ENCODE measurements at regions not wholly inside any gene's neighbourhood (a gene's known extent, or its start where the extent isn't known, plus 50 kb on each side); places are given as distances from the start of the nearest gene placed in this dataset.
A peak's percentile ranks its signal among the peaks of the same experiment; 100 is the strongest.

- no peaks in the 10 kb centered on the region for H3K36me3 ChIP-seq (replicated peaks in 1 of 2; ENCODE audit: control insufficient read depth in 1 of 2, insufficient read depth in 2 of 2, low read length in 1 of 2)
- ChIA-PET POLR2A (no interaction called here), CTCF (no interaction called here)
- no peaks in the 10 kb centered on the region for H3K27me3 ChIP-seq (ENCODE audit: insufficient read depth)
- no peak overlapping the region for H2AFZ ChIP-seq (ENCODE audit: low read depth)
- no peak overlapping the region for H3K9ac ChIP-seq
- no peak for TF ChIP-seq PBX3 (IDR thresholded peaks at IDR 0.05)
- no peak for TF ChIP-seq TCF12 (IDR thresholded peaks at IDR 0.05)
- no peak for TF ChIP-seq REST (IDR thresholded peaks at IDR 0.05; ENCODE audit: low read depth, low read length)
- TF ChIP-seq EZH2phosphoT487 (IDR thresholded peaks at IDR 0.05; ENCODE audit: borderline replicate concordance, low read depth) = no peak
- TF ChIP-seq ZBTB33 (IDR thresholded peaks at IDR 0.05; ENCODE audit: borderline replicate concordance, low read depth) = no peak
- TF ChIP-seq RCOR1 (IDR thresholded peaks at IDR 0.05; ENCODE audit: low read length) = no peak
- TF ChIP-seq TEAD4 (IDR thresholded peaks at IDR 0.05; ENCODE audit: borderline replicate concordance, insufficient read depth) = no peak
- TF ChIP-seq USF1 (IDR thresholded peaks at IDR 0.05; ENCODE audit: borderline replicate concordance, low read depth) = no peak
- TF ChIP-seq MEF2A (IDR thresholded peaks at IDR 0.05; ENCODE audit: borderline replicate concordance, low read depth) = no peak
- TF ChIP-seq CHD2 (IDR thresholded peaks at IDR 0.05; ENCODE audit: low read length, partially characterized antibody) = no peak
- no peak for TF ChIP-seq GATA2 (CRISPR knock-in tag; IDR thresholded peaks at IDR 0.05)
- TF ChIP-seq ELF1 (IDR thresholded peaks at IDR 0.05) = no peak
- TF ChIP-seq RXRA (IDR thresholded peaks at IDR 0.05; ENCODE audit: borderline replicate concordance, low read depth) = no peak
- no peak for TF ChIP-seq NRF1 (IDR thresholded peaks at IDR 0.05; ENCODE audit: low read depth, low read length)
- no peak for TF ChIP-seq EP300 (IDR thresholded peaks at IDR 0.05; ENCODE audit: borderline replicate concordance in 1 of 2, low read depth in 1 of 2, low read length in 1 of 2)
- no peak for TF ChIP-seq FOXM1 (IDR thresholded peaks at IDR 0.05; ENCODE audit: low read depth)
- no peak for TF ChIP-seq POLR2AphosphoS5 (IDR thresholded peaks at IDR 0.05; ENCODE audit: low read depth, low read length)
- TF ChIP-seq GABPA (IDR thresholded peaks at IDR 0.05; ENCODE audit: low read depth) = no peak
- TF ChIP-seq RAD21 (IDR thresholded peaks at IDR 0.05; ENCODE audit: low read length) = no peak
- H3K4me3 ChIP-seq (ENCODE audit: low read depth in 2 of 2, low read length in 1 of 2) = no peak overlapping the region
- peaks cover 6% of the 10 kb centered on the region for H3F3A ChIP-seq (replicated peaks; ENCODE audit: insufficient read depth)
- no peaks in the 10 kb centered on the region for H4K20me1 ChIP-seq (ENCODE audit: insufficient read depth)
- H3K27ac ChIP-seq (ENCODE audit: low read depth in 2 of 2, low read length in 1 of 2) = peak overlapping the region in 1 of 2 experiments; percentile 28; a peak in 1 of 4 replicates
- peaks cover 5 to 9% of the 10 kb centered on the region in 2 experiments for H3K4me1 ChIP-seq (ENCODE audit: control insufficient read depth in 1 of 2, insufficient read depth in 2 of 2, low read depth in 1 of 2, low read length in 1 of 2)
- DNase-seq = no peak
- no peak overlapping the region for H3K4me2 ChIP-seq
- H3K9me2 ChIP-seq = no peaks in the 10 kb centered on the region
- H3K79me2 ChIP-seq (ENCODE audit: insufficient read depth) = no peaks in the 10 kb centered on the region
- no peaks in the 10 kb centered on the region; the same call in 1 of the 2 replicates for H3K9me3 ChIP-seq
Observed at GRCh38 chr5:106088462-106088861, 1582.3 kb downstream of the EFNA5 start.
